IMR-90 (cell line): ENCODE measurements at regions not wholly inside any gene's neighbourhood (a gene's known extent, or its start where the extent isn't known, plus 50 kb on each side); places are given as distances from the start of the nearest gene placed in this dataset.

Experiments
- ATAC-seq: fragments of 200-7000 bp; cut with Tn5 transposase; 2 replicates; pipeline ENCODE4 v1.9.1; 2020; ENCODE audit warnings: low read depth, mild to moderate bottlenecking, moderate library complexity
- BruUV-seq: library from RNA; stranded (reverse); fragments of 400-500 nt; replicated peaks from 2 replicates; lab custom pipeline; 2021; lab: Mats Ljungman, UMichigan
- CTCF ChIA-PET: fragments of 300-600 bp; formaldehyde crosslinking; extraction: SDS; loops from one replicate; lab custom pipeline; 2021; ENCODE audit warnings: antibody characterized with exemption; lab: Yijun Ruan, JAX
- POLR2A ChIA-PET: fragments of 300-600 bp; sonication (Branson Sonifier 250); formaldehyde crosslinking; loops from one replicate; lab custom pipeline; 2022; ENCODE audit warnings: antibody characterized with exemption; ENCODE audit not compliant: unreplicated experiment; lab: Charles Lee
- DNase-seq: peaks from one replicate; pipeline ENCODE4 v3.0.0; 2013
- H2AFZ ChIP-seq: replicated peaks from 2 replicates; pipeline ENCODE3; 2013; ENCODE audit warnings: low read length, mild to moderate bottlenecking; ENCODE audit not compliant: poor library complexity
- H2AK5ac ChIP-seq: 2 replicates; pipeline ENCODE4 v1.6.1; 2013; ENCODE audit warnings: low read depth, low read length, inconsistent platforms
- H2AK9ac ChIP-seq: replicated peaks from 2 replicates; pipeline ENCODE3; 2013; ENCODE audit warnings: mild to moderate bottlenecking, low read depth, low read length, moderate library complexity; ENCODE audit not compliant: poor library complexity
- H2BK120ac ChIP-seq: 2 replicates; pipeline ENCODE4 v1.6.1; 2013; ENCODE audit warnings: low read depth, low read length, inconsistent platforms
- H2BK15ac ChIP-seq: 3 replicates; pipeline ENCODE4 v1.6.1; 2013; ENCODE audit warnings: low read depth, low read length, inconsistent platforms
- H2BK20ac ChIP-seq: 2 replicates; pipeline ENCODE4 v1.6.1; 2013; ENCODE audit warnings: low read depth, mild to moderate bottlenecking, inconsistent platforms, low read length, moderate library complexity
- H2BK5ac ChIP-seq: 2 replicates; pipeline ENCODE4 v1.6.1; 2013; ENCODE audit warnings: mild to moderate bottlenecking, low read depth, low read length, inconsistent platforms; ENCODE audit not compliant: poor library complexity, severe bottlenecking
- H3K14ac ChIP-seq: replicated peaks from 2 replicates; pipeline ENCODE4 v1.6.1; 2013; ENCODE audit warnings: low read depth, low read length, inconsistent platforms
- H3K18ac ChIP-seq: 2 replicates; pipeline ENCODE4 v1.6.1; 2013; ENCODE audit warnings: low read depth, low read length, control low read depth
- H3K23ac ChIP-seq: 2 replicates; pipeline ENCODE4 v1.6.1; 2013; ENCODE audit warnings: low read depth, low read length, inconsistent platforms
- H3K27ac ChIP-seq: 2 replicates; pipeline ENCODE4 v1.5.1; 2013; ENCODE audit warnings: mild to moderate bottlenecking, control low read depth, low read length; ENCODE audit not compliant: insufficient read depth
- H3K27me3 ChIP-seq: 2 replicates; pipeline ENCODE4 v1.6.1; 2013; ENCODE audit warnings: low read length; ENCODE audit not compliant: control insufficient read depth, insufficient read depth
- H3K36me3 ChIP-seq: 2 replicates; pipeline ENCODE4 v1.6.1; 2013; ENCODE audit warnings: low read length, mixed read lengths; ENCODE audit not compliant: control insufficient read depth, insufficient read depth
- H3K4ac ChIP-seq: 2 replicates; pipeline ENCODE4 v1.6.1; 2013; ENCODE audit warnings: low read depth, low read length, inconsistent platforms
- H3K4me1 ChIP-seq: 2 replicates; pipeline ENCODE4 v1.6.1; 2013; ENCODE audit warnings: low read length, mixed read lengths; ENCODE audit not compliant: control insufficient read depth, insufficient read depth
- H3K4me2 ChIP-seq: 2 replicates; pipeline ENCODE4 v1.6.1; 2013; ENCODE audit warnings: low read depth, mild to moderate bottlenecking, control low read depth, low read length, moderate library complexity
- H3K4me3 ChIP-seq: 2 replicates; pipeline ENCODE4 v1.5.1; 2013; ENCODE audit warnings: low read depth, mild to moderate bottlenecking, control low read depth, low read length, moderate library complexity; ENCODE audit not compliant: insufficient read depth
- H3K56ac ChIP-seq: 2 replicates; pipeline ENCODE4 v1.6.1; 2013; ENCODE audit warnings: low read length, inconsistent platforms; ENCODE audit not compliant: insufficient read depth; ENCODE audit errors: extremely low read depth
- H3K79me1 ChIP-seq, 2 experiments: 2 replicates each; pipeline ENCODE4 v1.6.1; 2013; ENCODE audit warnings: low read length in 2 of 2, inconsistent platforms in 1 of 2, low read depth in 1 of 2
- H3K9ac ChIP-seq: 2 replicates; pipeline ENCODE4 v1.6.1; 2013; ENCODE audit warnings: low read depth, low read length, control low read depth
- H3K9me1 ChIP-seq: 2 replicates; pipeline ENCODE4 v1.6.1; 2013; ENCODE audit warnings: low read length, inconsistent platforms; ENCODE audit not compliant: insufficient read depth
- H3K9me3 ChIP-seq: 2 replicates; pipeline ENCODE4 v1.6.1; 2013; ENCODE audit warnings: low read length; ENCODE audit not compliant: control insufficient read depth, insufficient read depth
- H4K20me1 ChIP-seq: 2 replicates; pipeline ENCODE4 v1.6.1; 2013; ENCODE audit warnings: low read length, inconsistent platforms; ENCODE audit not compliant: insufficient read depth
- H4K5ac ChIP-seq: 2 replicates; pipeline ENCODE4 v1.6.1; 2013; ENCODE audit warnings: mild to moderate bottlenecking, low read depth, low read length, control low read depth
- H4K8ac ChIP-seq, 2 experiments: 2 replicates each; pipeline ENCODE4 v1.6.1; 2013; ENCODE audit warnings: low read depth in 2 of 2, low read length in 2 of 2, control low read depth in 1 of 2, inconsistent platforms in 1 of 2
- H4K91ac ChIP-seq: 2 replicates; pipeline ENCODE4 v1.6.1; 2013; ENCODE audit warnings: low read depth, low read length, inconsistent platforms; ENCODE audit not compliant: insufficient read depth
- BHLHE40 ChIP-seq: fragments of 150-350 bp; IDR thresholded peaks from 2 replicates; pipeline ENCODE4 v1.6.1; 2016; ENCODE audit warnings: mild to moderate bottlenecking, low read depth, low read length
- CEBPB ChIP-seq: IDR thresholded peaks from 2 replicates; pipeline ENCODE4 v1.6.1; 2012; ENCODE audit warnings: low read depth, low read length, improper control_type of control experiment
- CHD1 ChIP-seq: IDR thresholded peaks from 2 replicates; pipeline ENCODE4 v1.6.1; 2012; ENCODE audit warnings: low read depth, low read length, improper control_type of control experiment
- FOS ChIP-seq: fragments of 150-350 bp; IDR thresholded peaks from 2 replicates; pipeline ENCODE4 v1.6.1; 2016; ENCODE audit warnings: low read depth, low read length
- MAFK ChIP-seq: IDR thresholded peaks from 2 replicates; pipeline ENCODE4 v1.6.1; 2012; ENCODE audit warnings: low read depth, low read length, improper control_type of control experiment
- MAZ ChIP-seq: IDR thresholded peaks from 2 replicates; pipeline ENCODE4 v1.6.1; 2012; ENCODE audit warnings: low read depth, mild to moderate bottlenecking, low read length, improper control_type of control experiment, moderate library complexity, borderline replicate concordance
- MXI1 ChIP-seq: IDR thresholded peaks from 2 replicates; pipeline ENCODE4 v1.6.1; 2012; ENCODE audit warnings: low read depth, mild to moderate bottlenecking, low read length, moderate library complexity, borderline replicate concordance
- NFE2L2 ChIP-seq: fragments of 150-350 bp; IDR thresholded peaks from 2 replicates; pipeline ENCODE4 v1.6.1; 2016; ENCODE audit warnings: low read depth, mild to moderate bottlenecking, low read length
- POLR2A ChIP-seq: IDR thresholded peaks from 2 replicates; pipeline ENCODE4 v1.6.1; 2012; ENCODE audit warnings: mild to moderate bottlenecking, low read depth, low read length
- RAD21 ChIP-seq: IDR thresholded peaks from 2 replicates; pipeline ENCODE4 v1.6.1; 2012; ENCODE audit warnings: low read length, improper control_type of control experiment
- RCOR1 ChIP-seq: IDR thresholded peaks from 2 replicates; pipeline ENCODE4 v1.6.1; 2012; ENCODE audit warnings: mild to moderate bottlenecking, low read length, improper control_type of control experiment; ENCODE audit not compliant: insufficient replicate concordance
- RFX5 ChIP-seq: IDR thresholded peaks from 2 replicates; pipeline ENCODE4 v1.8.0; 2012; ENCODE audit warnings: low read depth, mild to moderate bottlenecking, low read length, moderate library complexity
- SMC3 ChIP-seq: fragments of 150-350 bp; IDR thresholded peaks from 2 replicates; pipeline ENCODE4 v1.6.1; 2016; ENCODE audit warnings: low read depth, mild to moderate bottlenecking, antibody characterized with exemption, low read length, moderate library complexity
- USF2 ChIP-seq: fragments of 150-350 bp; IDR thresholded peaks from 2 replicates; pipeline ENCODE4 v1.6.1; 2017; ENCODE audit warnings: mild to moderate bottlenecking, antibody characterized with exemption, low read length, low read depth
- WGBS, 2 experiments: methylation state at CpG; one replicate each; pipeline versions ENCODE4 v1.1.5 to v1.1.7; 2013; ENCODE audit warnings: missing lambda C conversion rate in 2 of 2; ENCODE audit not compliant: insufficient read length in 1 of 2; ENCODE audit errors: extremely low coverage in 2 of 2; 5-methylcytosine and 5-hydroxymethylcytosine counted together
- dilution Hi-C: fragments of 300-500 bp; cut with HindIII; formaldehyde crosslinking; loops from one replicate; pipeline ENCODE4 v1.14.3; 2018; ENCODE audit warnings: low sequenced_read_pairs; ENCODE audit not compliant: unreplicated experiment
- in situ Hi-C: fragments of 300-500 bp; cut with MboI; formaldehyde crosslinking; loops from 3 replicates; pipeline ENCODE4 v1.14.3; 2019; ENCODE audit warnings: low sequenced_read_pairs, inconsistent platforms, mixed read lengths
- intact Hi-C: fragments of 100-400 bp; cut with micrococcal nuclease; formaldehyde crosslinking; loops from 2 replicates; pipeline ENCODE4 v1.10.0; 2022
- TF ChIP-seq, protein P1 (sequence below): fragments of 150-350 bp; IDR thresholded peaks from 2 replicates; pipeline ENCODE4 v1.6.1; 2016; ENCODE audit warnings: low read depth, mild to moderate bottlenecking, low read length, moderate library complexity, borderline replicate concordance
- TF ChIP-seq, protein P2 (sequence below): conservative IDR thresholded peaks from 2 replicates; pipeline ENCODE4 v1.5.1; 2012; ENCODE audit warnings: mild to moderate bottlenecking, low read depth, low read length, improper control_type of control experiment

DNA sequence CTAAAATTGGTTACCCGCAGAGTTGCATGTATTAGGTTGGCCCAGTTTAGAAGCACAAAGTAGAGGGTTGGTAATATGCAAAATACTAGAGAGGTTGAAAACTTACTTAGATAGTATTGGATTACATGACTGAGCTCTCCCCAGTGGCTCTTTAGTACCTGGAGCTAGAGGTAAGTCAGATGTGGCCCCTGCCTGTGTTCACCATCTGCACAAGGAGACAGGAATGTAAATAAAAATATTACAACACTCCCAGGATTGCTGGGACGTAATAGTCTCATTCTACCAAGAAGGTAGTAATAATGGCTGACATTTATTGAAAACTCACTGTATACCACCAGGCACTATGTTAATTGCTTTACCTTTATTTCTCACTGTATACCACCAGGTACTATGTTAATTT is 129.6 kb downstream of the SLC17A6 start:
- Histone ChIP-seq H3K18ac (peak overlapping the region; percentile 23; the same call in 1 of the 2 replicates), H4K91ac (peak overlapping the region; percentile 66; the same call in 1 of the 2 replicates), H2AFZ (no peak overlapping the region), H3K14ac (peak overlapping the region; percentile 33), H2AK5ac (0 out of 2 replicates have a peak overlapping the region, but pooled peaks have one; percentile 71), H3K23ac (no peak overlapping the region), H2BK15ac (peak overlapping the region; percentile 70; the same call in 1 of the 3 replicates), H3K27me3 (no peaks in the 10 kb centered on the region), H3K56ac (no peak overlapping the region), H2BK120ac (peak overlapping the region; percentile 90), H4K20me1 (no peaks in the 10 kb centered on the region), H3K36me3 (no peaks in the 10 kb centered on the region), H3K9me3 (no peaks in the 10 kb centered on the region), H3K4me1 (peaks cover 4% of the 10 kb centered on the region), H3K4ac (peak overlapping the region; percentile 68; the same call in 1 of the 2 replicates), H2AK9ac (no peak overlapping the region), H2BK20ac (peak overlapping the region; percentile 77; the same call in 1 of the 2 replicates), H4K5ac (peak overlapping the region; percentile 79), H3K79me1 (no peaks in the 10 kb centered on the region), H3K9ac (no peak overlapping the region), H3K4me2 (no peak overlapping the region), H3K9me1 (peaks cover 5% of the 10 kb centered on the region; the same call in 1 of the 2 replicates), H4K8ac (peak overlapping the region; percentile 12 to 33; a peak in 1 of 4 replicates), H3K27ac (peak overlapping the region; percentile 68; the same call in 1 of the 2 replicates), H2BK5ac (peak overlapping the region; percentile 78), H3K4me3 (no peak overlapping the region)
- CTCF ChIA-PET: no interaction called here
- intact Hi-C loops: no loop called here
- POLR2A ChIA-PET: no interaction called here
- in situ Hi-C loops: no loop called here
- DNase-seq (peak; percentile 4), ATAC-seq (no peak)
- no CpG with 5 or more reads among the region's 2 CpGs for WGBS, 2 experiments
- no peak for TF ChIP-seq RCOR1
- TF ChIP-seq CHD1: no peak
- TF ChIP-seq BHLHE40: no peak
- TF ChIP-seq MAFK: no peak
- TF ChIP-seq, protein P1, sequence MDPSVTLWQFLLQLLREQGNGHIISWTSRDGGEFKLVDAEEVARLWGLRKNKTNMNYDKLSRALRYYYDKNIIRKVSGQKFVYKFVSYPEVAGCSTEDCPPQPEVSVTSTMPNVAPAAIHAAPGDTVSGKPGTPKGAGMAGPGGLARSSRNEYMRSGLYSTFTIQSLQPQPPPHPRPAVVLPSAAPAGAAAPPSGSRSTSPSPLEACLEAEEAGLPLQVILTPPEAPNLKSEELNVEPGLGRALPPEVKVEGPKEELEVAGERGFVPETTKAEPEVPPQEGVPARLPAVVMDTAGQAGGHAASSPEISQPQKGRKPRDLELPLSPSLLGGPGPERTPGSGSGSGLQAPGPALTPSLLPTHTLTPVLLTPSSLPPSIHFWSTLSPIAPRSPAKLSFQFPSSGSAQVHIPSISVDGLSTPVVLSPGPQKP: no peak
- TF ChIP-seq, protein P2, sequence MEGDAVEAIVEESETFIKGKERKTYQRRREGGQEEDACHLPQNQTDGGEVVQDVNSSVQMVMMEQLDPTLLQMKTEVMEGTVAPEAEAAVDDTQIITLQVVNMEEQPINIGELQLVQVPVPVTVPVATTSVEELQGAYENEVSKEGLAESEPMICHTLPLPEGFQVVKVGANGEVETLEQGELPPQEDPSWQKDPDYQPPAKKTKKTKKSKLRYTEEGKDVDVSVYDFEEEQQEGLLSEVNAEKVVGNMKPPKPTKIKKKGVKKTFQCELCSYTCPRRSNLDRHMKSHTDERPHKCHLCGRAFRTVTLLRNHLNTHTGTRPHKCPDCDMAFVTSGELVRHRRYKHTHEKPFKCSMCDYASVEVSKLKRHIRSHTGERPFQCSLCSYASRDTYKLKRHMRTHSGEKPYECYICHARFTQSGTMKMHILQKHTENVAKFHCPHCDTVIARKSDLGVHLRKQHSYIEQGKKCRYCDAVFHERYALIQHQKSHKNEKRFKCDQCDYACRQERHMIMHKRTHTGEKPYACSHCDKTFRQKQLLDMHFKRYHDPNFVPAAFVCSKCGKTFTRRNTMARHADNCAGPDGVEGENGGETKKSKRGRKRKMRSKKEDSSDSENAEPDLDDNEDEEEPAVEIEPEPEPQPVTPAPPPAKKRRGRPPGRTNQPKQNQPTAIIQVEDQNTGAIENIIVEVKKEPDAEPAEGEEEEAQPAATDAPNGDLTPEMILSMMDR: no peak
- TF ChIP-seq SMC3: no peak
- TF ChIP-seq CEBPB: no peak
- TF ChIP-seq MXI1: no peak
- no peak for TF ChIP-seq RFX5
- TF ChIP-seq RAD21: no peak
- TF ChIP-seq FOS: no peak
- TF ChIP-seq MAZ: no peak
- no peak for TF ChIP-seq NFE2L2
- no peak for TF ChIP-seq USF2
- no peak for TF ChIP-seq POLR2A
- dilution Hi-C loops: no loop called here
- BruUV-seq: no TSS peak
